ENCODE measurements at regions not wholly inside any gene's neighbourhood (a gene's known extent, or its start where the extent isn't known, plus 50 kb on each side); places are given as distances from the start of the nearest gene placed in this dataset.

DNA sequence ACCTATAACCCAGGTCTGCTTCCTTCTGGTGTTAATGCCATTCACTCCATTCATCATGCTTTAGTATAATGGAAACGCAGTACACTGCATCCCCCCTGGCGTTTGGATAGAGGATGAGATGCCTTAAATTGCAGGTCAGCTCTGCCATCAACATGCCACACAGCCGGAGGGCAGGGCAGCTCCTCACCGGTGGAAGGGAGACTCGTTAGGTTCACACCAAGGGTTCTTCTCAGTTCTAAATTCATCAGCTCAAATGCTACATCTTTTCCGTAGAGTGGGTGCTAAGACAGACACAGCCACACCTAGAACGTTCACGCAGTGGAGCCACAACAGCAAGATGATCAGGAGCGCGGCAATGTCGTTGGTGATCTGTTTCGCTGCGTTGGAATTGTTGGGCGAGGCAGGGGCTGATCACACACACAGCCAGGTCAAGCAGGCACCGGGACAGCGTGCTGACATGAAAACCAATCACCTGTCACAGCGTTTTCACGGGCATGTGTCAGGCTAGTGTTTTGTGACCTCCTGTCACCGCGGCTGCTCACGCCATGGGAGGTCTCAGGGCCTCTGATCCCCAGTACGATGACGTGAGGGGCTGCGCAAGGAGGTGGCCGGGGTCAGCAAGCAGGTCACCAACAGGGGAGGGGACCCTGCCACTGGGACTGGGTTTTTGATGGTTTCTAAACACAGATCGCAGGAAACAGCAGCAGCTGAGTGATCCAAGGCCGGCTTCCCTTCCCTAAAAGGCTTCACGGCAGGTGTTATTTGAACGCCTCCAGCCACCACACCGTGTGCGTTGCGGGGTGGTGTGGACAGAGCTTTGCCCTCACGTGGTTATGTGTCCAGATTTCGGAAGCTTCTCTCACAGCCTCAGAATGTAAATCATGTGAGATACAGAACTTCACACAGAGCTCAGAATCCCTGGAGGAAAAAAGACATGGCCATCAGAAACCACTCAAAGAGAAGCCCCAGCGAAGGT lies 94.3 kb upstream of the IRS2 start:
- no peak for DNase-seq

DNA sequence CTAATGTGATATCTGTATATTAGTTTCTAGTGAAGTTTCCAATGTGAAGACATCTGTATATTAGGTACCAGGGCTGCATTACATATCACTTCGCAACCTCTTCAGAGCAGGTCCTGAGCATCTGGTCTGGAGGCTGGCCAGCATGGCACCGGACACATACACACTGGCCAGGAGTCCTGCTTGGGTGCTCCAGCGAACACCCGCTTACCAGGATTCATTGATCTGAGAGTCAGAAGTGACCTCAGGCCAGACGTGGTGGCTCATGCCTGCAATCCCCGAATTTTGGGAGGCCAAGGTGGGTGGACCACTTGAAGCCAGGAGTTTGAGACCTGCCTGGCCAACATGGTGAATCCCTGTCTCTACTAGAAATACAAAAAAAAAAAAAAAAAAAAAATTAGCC lies 93.0 kb upstream of the IRS2 start:
- DNase-seq, result no peak

DNA sequence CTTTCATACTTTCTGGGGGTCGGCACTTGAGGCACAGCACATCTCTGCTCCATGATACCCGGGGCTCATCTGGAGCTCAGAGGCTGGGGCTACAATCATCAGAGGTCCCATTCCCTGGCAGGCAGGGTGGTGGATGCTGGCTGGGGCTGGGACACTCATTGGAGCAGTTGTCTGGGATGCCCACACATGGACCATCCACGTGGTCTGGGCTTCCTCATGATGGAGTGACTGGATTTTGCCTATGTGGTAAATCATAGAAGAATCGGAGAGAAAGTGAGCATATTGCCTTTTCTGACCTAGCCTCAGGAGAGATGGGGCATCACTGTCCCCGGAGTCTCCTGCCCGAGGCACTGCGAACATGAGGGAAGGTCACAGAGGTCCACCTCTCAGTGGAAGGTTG lies 91.4 kb upstream of the IRS2 start:
- DNase-seq, result no peak

DNA sequence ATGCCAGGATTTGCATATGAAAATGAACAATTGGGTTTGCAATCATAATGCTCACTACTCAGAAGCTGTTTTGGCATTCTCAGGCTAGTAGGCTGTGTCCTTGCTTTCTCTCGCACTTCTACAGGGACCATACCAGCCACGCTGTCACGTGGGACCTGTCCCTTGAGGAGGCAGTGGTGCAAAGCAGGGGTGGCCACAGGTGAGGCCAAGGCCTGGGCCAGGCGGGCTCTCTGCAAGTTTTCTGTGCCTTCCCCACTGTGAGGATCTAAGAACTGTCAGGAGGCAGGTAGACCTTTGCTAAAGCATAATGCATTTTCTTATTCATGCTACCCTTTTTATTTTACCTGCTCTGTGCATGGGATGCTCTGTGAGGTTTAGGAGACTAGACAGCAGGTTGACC lies 89.4 kb upstream of the IRS2 start:
- no peak for DNase-seq

DNA sequence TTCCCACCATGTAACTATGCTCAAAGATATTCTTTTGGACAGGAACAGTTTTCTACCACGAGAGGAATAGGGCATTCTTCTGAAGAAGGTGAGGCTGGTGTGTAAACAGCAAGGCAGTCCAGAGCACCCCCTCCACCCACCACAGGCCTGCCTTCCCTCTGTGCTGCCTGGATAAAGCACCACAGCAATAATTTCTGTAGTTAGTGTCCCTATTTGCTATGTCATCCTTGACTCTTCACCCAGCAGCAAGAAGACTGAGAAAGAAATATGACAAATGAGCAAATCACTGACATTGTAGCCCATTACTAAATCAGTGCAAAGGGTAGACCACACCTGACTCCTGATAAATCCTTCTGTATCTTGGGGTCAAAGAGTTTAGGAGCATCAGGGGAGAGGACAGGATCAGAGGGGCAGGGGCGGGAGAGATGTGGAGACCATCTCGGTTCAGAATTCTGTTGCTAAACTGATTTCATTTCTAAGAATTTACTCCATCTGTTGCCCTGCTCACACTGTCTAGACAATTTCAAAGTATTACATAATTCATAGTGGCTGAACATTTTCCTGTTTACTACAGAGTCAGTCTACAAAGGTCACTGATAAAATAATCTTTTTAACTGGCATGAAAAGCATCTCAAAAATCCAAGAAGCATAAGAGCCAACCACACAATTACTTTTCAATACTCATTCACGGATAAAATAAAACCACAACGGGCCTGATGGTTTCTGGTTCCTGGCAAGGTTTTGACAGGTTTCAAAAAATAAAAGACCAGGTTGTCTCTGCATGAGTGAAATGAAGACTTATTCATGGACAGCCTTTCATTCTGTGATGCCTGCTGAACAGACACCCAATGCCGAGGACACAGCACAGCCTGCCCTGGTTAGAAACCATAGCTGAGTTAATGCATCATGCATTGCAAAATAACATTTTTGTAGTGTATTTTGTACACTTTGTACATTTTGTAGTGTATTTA lies 88.4 kb upstream of the IRS2 start:
- DNase-seq, result no peak

- no peak for DNase-seq
Observed at GRCh38 chr13:109873351-109874123, 87.2 kb upstream of the IRS2 start.

GRCh38 chr13:109872864-109873263 lies 86.5 kb upstream of the IRS2 start:
- no peak for DNase-seq

- no peak for DNase-seq
Observed at GRCh38 chr13:109870696-109871370, 84.5 kb upstream of the IRS2 start.

DNA sequence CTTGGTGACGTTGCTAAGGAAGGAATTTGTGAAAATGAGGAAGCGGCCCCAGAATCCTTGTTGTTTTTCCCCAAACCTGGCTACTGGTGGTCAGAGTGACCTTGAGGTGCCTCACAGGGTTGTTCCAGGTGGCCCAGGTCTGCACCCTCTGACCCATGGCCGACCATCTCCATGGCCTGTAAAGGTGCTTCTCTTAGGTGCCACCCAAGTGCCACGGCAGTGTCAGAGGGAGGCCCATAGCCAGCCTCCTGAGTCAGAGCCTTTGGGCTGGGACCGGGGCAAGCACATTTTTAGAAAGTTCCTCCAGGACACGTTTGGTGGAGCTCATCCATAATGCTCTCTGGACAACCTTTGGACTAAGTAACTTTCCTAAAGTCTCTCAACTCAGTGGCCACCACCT lies 83.9 kb upstream of the IRS2 start:
- DNase-seq, result no peak

- DNase-seq, result peak; percentile 9
Observed at GRCh38 chr13:109869312-109870237, 83.2 kb upstream of the IRS2 start.

DNA sequence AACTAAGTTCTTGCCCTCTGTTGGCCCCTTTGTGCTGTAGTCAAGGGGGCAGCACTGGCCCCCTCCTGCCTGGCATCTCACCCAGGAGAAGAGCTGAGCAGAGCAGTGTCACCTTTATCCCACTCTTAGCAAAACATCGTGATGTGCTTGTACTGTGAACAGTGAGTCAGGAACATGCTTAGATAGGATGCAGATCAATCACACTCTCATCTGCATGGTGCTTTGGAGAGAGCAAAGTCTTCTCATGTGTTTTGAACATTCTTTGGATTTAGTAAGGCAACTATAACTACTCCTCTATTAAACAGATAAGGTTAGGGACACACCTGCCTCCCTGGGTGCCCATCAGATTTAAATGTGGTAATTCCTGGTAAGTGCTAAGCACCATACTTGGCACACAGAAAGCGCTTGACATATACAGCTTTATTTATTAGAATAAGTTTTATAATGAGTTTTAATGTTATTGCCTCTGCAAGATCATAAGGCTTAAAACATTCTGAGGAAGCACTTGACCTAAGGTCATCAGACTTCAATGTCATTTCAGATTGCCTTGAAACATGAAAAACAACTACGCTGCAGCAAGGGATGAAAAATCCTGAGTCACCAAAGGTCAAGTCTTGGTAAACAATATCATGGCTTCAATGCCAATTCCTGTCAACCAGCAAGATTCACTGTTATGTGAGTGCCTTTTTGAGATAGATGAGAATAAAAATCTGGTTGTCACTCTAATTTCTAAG lies 82.4 kb upstream of the IRS2 start:
- no peak for DNase-seq

GRCh38 chr13:109867766-109868165 lies 81.4 kb upstream of the IRS2 start:
- DNase-seq, result no peak

DNA sequence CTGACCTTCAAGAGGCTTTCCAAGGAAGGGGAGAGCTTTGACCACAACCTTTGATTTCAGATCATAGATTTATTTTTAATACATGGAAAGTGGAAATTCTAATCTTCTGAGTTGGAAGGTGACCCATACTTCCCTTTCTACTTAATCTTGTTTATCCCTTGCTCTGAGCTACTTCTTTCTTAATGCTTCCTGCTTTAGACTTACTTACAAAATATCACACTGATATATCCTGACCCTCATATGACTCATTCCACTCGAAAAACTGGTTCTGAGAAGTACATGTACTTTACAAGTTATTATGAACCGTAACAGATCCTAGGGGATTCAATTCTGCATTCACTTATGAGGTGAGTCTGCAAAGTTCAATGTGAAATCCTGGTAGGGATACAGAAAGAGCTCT lies 76.2 kb upstream of the IRS2 start:
- DNase-seq, result no peak

- no peak for DNase-seq
Observed at GRCh38 chr13:109859898-109860297, 73.5 kb upstream of the IRS2 start.

DNA sequence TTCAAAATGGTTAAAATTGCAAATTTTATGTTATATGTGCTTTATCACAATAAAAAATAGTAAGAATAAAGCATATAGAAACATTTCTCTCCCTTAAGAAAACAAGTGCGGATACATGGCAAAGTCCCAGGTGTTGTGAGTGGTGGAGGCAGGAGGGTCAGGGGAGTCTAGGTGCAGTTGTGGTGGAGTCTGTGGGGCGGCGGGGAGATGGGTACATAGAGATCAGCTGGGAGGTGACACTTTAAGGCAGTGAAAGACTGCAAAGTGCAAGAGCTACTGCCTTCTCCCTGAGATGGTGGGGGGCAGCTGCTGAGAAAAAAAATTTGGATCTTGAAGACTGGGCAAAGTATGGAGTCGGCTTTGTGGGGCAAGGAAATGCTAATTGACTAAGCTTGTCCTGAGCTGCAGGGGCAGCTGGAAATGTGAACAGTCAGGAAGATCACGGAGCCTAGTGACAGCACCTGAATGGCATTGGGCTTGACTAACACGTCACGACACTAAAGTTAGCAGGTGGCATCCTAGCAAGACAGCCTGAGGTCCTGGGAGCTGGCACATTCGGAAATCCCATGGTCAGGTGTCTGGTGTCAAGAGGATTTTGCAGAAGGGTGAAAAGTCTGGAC lies 72.9 kb upstream of the IRS2 start:
- DNase-seq, result no peak

GRCh38 chr13:109858319-109858718 lies 71.9 kb upstream of the IRS2 start:
- DNase-seq, result no peak

DNA sequence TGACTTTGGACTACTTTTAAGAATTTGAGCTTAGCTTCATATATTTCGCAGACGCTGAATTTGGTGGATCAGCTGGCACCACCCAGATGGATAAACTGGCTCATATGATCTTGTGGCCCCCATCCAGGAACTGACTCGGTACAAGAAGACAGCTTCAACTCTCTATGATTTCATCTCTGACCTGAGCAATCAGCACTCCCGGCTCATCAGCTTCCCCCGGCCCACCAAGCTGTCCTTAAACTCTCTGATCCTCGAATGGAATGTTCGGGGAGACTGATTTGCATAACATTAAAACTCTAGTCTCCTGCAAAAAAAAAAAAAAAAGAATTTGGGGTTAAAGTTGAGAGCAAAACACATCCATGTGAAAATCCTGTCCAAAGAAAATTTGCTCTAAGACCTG lies 71.4 kb upstream of the IRS2 start:
- DNase-seq, result no peak

DNA sequence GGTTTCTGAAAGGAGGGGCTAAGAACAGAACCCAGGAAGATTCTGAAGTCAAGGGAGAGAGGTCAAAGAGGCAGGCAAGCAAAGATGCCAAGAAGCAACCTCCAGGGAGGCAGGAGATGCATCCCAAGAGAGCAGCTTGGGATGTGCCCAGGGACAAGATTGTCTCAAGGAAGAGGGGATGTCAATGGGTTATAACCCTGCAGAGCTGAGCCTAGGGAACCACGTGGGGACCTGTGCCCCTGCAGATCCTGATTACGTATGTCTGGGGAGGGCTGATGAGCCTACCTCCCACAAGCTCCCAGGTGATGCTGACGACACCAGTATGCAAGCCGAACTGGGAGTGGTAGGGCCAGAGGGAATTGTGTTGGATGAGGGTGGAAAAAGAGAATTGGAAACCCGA lies 70.9 kb upstream of the IRS2 start:
- no peak for DNase-seq

DNA sequence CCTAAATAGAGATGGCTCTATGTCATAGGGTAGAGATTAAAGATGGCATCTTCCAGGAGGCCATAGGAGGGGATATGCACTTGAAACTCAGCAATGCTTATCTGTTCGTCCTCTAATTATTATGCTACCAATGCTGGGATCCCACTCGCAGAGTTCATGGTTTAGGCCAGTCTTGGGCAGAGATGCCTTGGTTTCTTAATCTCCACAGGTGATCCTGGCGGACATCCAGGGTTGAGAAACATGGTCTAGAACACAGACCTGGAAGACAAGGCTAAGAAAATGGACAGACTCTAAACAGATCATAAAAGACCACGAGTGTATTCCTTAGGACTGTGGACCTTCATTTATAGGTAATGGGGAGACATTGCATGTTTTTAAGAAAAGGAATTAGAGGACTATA lies 70.0 kb upstream of the IRS2 start:
- no peak for DNase-seq

DNA sequence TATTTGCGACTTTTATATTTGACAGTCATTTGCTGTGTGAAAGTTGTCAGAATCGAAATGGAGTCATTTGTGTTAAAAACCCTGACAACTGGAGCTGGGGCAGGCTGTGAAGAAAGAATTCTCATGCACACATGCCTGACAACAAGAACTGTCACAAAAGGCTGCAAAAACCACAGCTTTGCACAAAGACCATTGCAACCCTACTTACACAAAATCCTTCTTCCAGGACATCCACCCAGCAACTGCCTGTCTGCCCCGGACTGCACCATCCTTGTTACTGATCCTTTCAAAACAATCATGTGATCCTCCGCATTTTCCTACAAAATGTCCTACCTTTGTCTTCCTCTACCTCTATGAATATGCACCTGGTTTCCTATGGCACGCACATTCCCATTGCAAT lies 66.8 kb upstream of the IRS2 start:
- no peak for DNase-seq

All from NCI-H1694 treated with DMSO at 0.1 percent for 48 hours (cell line).